DOHH2 (cell line): ENCODE measurements at regions not wholly inside any gene's neighbourhood (a gene's known extent, or its start where the extent isn't known, plus 50 kb on each side); places are given as distances from the start of the nearest gene placed in this dataset.

Experiments
- H3F3A ChIP-seq: fragments of 200-600 bp; sonication (generic), shearing (Covaris generic); 2 replicates; pipeline ENCODE4 v1.6.0; 2016; ENCODE audit warnings: antibody characterized with exemption, mild to moderate bottlenecking; ENCODE audit not compliant: control insufficient read depth, insufficient read depth
- H3K27ac ChIP-seq: fragments of 200-600 bp; sonication (generic); 2 replicates; pipeline ENCODE4 v1.5.1; 2014; ENCODE audit warnings: low read depth, mild to moderate bottlenecking, low read length, moderate library complexity
- H3K27me3 ChIP-seq: fragments of 200-600 bp; sonication (generic); 2 replicates; pipeline ENCODE4 v1.6.1; 2014; ENCODE audit warnings: mild to moderate bottlenecking, low read length, mixed read lengths; ENCODE audit not compliant: control insufficient read depth
- H3K36me3 ChIP-seq: fragments of 200-600 bp; sonication (generic); 2 replicates; pipeline ENCODE4 v1.6.1; 2014; ENCODE audit warnings: mild to moderate bottlenecking, low read length, moderate library complexity, mixed read lengths; ENCODE audit not compliant: control insufficient read depth
- H3K4me1 ChIP-seq: fragments of 200-600 bp; sonication (generic); 2 replicates; pipeline ENCODE4 v1.6.1; 2014; ENCODE audit warnings: mild to moderate bottlenecking, low read length, mixed read lengths; ENCODE audit not compliant: control insufficient read depth
- H3K4me2 ChIP-seq: fragments of 200-600 bp; sonication (generic); 2 replicates; pipeline ENCODE4 v1.6.0; 2014; ENCODE audit warnings: mild to moderate bottlenecking, low read length, moderate library complexity
- H3K4me3 ChIP-seq: fragments of 200-600 bp; sonication (generic); 2 replicates; pipeline ENCODE4 v1.5.1; 2014; ENCODE audit warnings: mild to moderate bottlenecking, low read length, mixed read lengths
- H3K79me2 ChIP-seq: fragments of 200-600 bp; sonication (generic); 2 replicates; pipeline ENCODE4 v1.6.1; 2014; ENCODE audit warnings: mild to moderate bottlenecking, low read length, mixed read lengths; ENCODE audit not compliant: control insufficient read depth
- H3K9me2 ChIP-seq: fragments of 200-600 bp; sonication (generic); replicated peaks from 2 replicates; pipeline ENCODE4 v1.6.1; 2014; ENCODE audit warnings: mild to moderate bottlenecking, low read length, mixed read lengths; ENCODE audit not compliant: control insufficient read depth
- H3K9me3 ChIP-seq: fragments of 200-600 bp; sonication (generic); 2 replicates; pipeline ENCODE4 v1.6.1; 2014; ENCODE audit warnings: antibody characterized with exemption, low read length, mixed read lengths; ENCODE audit not compliant: control insufficient read depth, insufficient read depth
- H4K20me1 ChIP-seq: fragments of 200-600 bp; sonication (generic); 2 replicates; pipeline ENCODE4 v1.6.0; 2014; ENCODE audit warnings: low read depth, mild to moderate bottlenecking, antibody characterized with exemption, low read length, moderate library complexity; ENCODE audit not compliant: control insufficient read depth, insufficient read depth
- CTCF ChIP-seq: fragments of 200-600 bp; sonication (generic); IDR thresholded peaks from one replicate; pipeline ENCODE4 v1.5.1; 2014; ENCODE audit warnings: antibody characterized with exemption, mild to moderate bottlenecking, low read depth, low read length; ENCODE audit not compliant: poor library complexity, severe bottlenecking
- EZH2phosphoT487 ChIP-seq: fragments of 200-600 bp; sonication (generic); IDR thresholded peaks from 2 replicates; pipeline ENCODE4 v1.6.1; 2017; ENCODE audit warnings: borderline replicate concordance, mild to moderate bottlenecking, antibody characterized with exemption, low read length, moderate library complexity, mixed read lengths

- H3K4me2 ChIP-seq = no peak overlapping the region
- no peaks in the 10 kb centered on the region for H3F3A ChIP-seq
- no peak overlapping the region for H3K4me3 ChIP-seq
- no peaks in the 10 kb centered on the region for H4K20me1 ChIP-seq
- H3K9me2 ChIP-seq = no peaks in the 10 kb centered on the region
- H3K36me3 ChIP-seq = no peaks in the 10 kb centered on the region
- no peaks in the 10 kb centered on the region for H3K79me2 ChIP-seq
- no peaks in the 10 kb centered on the region for H3K4me1 ChIP-seq
- H3K27me3 ChIP-seq = no peaks in the 10 kb centered on the region
- peaks cover 63% of the 10 kb centered on the region for H3K9me3 ChIP-seq
- TF ChIP-seq CTCF (no peak), EZH2phosphoT487 (no peak)
- no peak overlapping the region for H3K27ac ChIP-seq
Observed at GRCh38 chr2:89818873-89819272, 1127.4 kb downstream of the RPIA start.

- no peaks in the 10 kb centered on the region for H3K9me2 ChIP-seq
- TF ChIP-seq EZH2phosphoT487 (no peak), CTCF (no peak)
- no peaks in the 10 kb centered on the region for H3K36me3 ChIP-seq
- no peaks in the 10 kb centered on the region for H4K20me1 ChIP-seq
- no peak overlapping the region for H3K4me2 ChIP-seq
- no peak overlapping the region for H3K4me3 ChIP-seq
- H3K9me3 ChIP-seq = peaks cover 54% of the 10 kb centered on the region
- no peaks in the 10 kb centered on the region for H3K27me3 ChIP-seq
- H3K79me2 ChIP-seq = no peaks in the 10 kb centered on the region
- H3K4me1 ChIP-seq = no peaks in the 10 kb centered on the region
- no peaks in the 10 kb centered on the region for H3F3A ChIP-seq
- no peak overlapping the region for H3K27ac ChIP-seq
Observed at GRCh38 chr2:89819809-89820208, 1128.3 kb downstream of the RPIA start.

GRCh38 chr2:89820248-89820647, 1128.8 kb downstream of the RPIA start:
- no peak overlapping the region for H3K4me3 ChIP-seq
- no peaks in the 10 kb centered on the region for H3K79me2 ChIP-seq
- no peak overlapping the region for H3K27ac ChIP-seq
- no peaks in the 10 kb centered on the region for H3K4me1 ChIP-seq
- no peaks in the 10 kb centered on the region for H3K36me3 ChIP-seq
- TF ChIP-seq CTCF (no peak), EZH2phosphoT487 (no peak)
- H4K20me1 ChIP-seq = no peaks in the 10 kb centered on the region
- peaks cover 50% of the 10 kb centered on the region for H3K9me3 ChIP-seq
- H3K27me3 ChIP-seq = no peaks in the 10 kb centered on the region
- no peaks in the 10 kb centered on the region for H3K9me2 ChIP-seq
- no peaks in the 10 kb centered on the region for H3F3A ChIP-seq
- no peak overlapping the region for H3K4me2 ChIP-seq
